ENCODE measurements at regions not wholly inside any gene's neighbourhood (a gene's known extent, or its start where the extent isn't known, plus 50 kb on each side); places are given as distances from the start of the nearest gene placed in this dataset.

DNA sequence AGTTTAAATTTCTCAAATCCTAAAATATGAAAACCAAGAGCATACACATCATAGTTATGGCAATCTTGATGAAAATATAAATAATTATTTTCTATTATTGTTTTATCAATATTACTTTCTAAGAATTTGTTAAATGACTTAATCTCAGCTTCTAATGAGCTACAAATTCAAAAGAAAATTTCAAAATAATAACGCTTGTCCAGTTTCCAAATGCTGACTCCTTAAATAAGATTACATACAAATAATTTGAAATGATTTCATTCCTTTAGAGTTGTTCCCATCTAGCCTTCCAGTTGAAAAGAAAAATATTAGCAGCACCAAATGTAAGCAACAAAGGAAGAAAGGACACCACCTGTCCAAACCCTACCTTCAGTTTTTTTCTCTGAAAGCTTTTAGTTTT is 82.4 kb upstream of the COL5A2 start:
- no peaks in the 10 kb centered on the region for H3K36me3 ChIP-seq (ENCODE audit: control insufficient read depth, insufficient read depth, low read length)
- H3K4ac ChIP-seq (ENCODE audit: low read depth, low read length), result no peak overlapping the region
- H3K4me2 ChIP-seq (ENCODE audit: low read length), result no peak overlapping the region
- H2BK120ac ChIP-seq (ENCODE audit: low read depth, low read length), result no peak overlapping the region
- H3K4me1 ChIP-seq (ENCODE audit: control insufficient read depth, low read depth, low read length), result no peaks in the 10 kb centered on the region
- H2BK15ac ChIP-seq (replicated peaks; ENCODE audit: low read depth), result no peak overlapping the region
- no peak overlapping the region for H2BK5ac ChIP-seq (ENCODE audit: low read length)
- no peak overlapping the region for H3K56ac ChIP-seq (ENCODE audit: low read length)
- DNase-seq, result no peak
- H3K4me3 ChIP-seq (ENCODE audit: low read length), result no peak overlapping the region
- H3K27me3 ChIP-seq (ENCODE audit: insufficient read depth, low read length, poor library complexity), result no peaks in the 10 kb centered on the region
- H3K27ac ChIP-seq (ENCODE audit: low read depth, low read length), result no peak overlapping the region
- no peak overlapping the region for H3K9ac ChIP-seq (ENCODE audit: low read length)
- no peaks in the 10 kb centered on the region for H3K79me1 ChIP-seq (ENCODE audit: low read length)
- no peak overlapping the region for H3K18ac ChIP-seq (ENCODE audit: low read length)
- H4K5ac ChIP-seq (ENCODE audit: low read length), result no peak overlapping the region
- H3K79me2 ChIP-seq (ENCODE audit: control insufficient read depth, insufficient read depth, low read length), result no peaks in the 10 kb centered on the region
- WGBS (ENCODE audit: extremely low coverage, insufficient coverage, low lambda C conversion rate), result no CpG with 5 or more reads among the region's 1 CpG
- no peak overlapping the region for H4K8ac ChIP-seq (ENCODE audit: low read depth, low read length)
- no peak overlapping the region for H2AK5ac ChIP-seq (ENCODE audit: low read length)
- H3K23ac ChIP-seq (ENCODE audit: low read length), result no peak overlapping the region

DNA sequence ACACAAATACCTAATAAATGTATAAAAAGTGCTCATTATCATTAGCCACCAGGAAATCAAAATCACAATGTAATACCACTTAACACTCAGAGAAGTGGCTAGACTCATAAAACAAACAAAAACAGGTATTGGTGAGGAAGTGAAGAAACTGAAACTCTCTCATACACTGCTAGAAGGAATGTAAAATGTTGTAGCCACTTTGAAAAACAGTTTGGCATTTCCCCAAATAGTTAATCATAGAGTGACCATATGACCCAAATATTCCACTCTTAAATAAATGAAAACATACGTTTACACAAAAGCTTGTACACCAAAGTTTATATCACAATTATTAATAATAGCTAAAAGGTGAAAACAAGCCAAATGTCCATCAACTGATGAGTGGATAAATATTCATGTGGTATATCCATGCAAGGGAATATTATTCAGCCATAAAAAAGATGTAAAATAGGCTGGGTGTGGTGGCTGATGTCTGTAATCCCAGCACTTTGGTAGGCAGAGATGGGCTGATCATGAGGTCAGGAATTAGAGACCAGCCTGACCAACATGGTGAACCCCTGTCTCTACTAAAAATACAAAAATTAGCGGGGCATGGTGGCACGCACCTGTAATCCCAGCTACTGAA is 86.2 kb upstream of the COL5A2 start:
- Histone ChIP-seq H3K23ac (ENCODE audit: low read length) (no peak overlapping the region), H4K5ac (ENCODE audit: low read length) (no peak overlapping the region), H3K18ac (ENCODE audit: low read length) (no peak overlapping the region), H3K4me2 (ENCODE audit: low read length) (no peak overlapping the region), H3K56ac (ENCODE audit: low read length) (no peak overlapping the region), H2BK120ac (ENCODE audit: low read depth, low read length) (no peak overlapping the region), H2BK15ac (replicated peaks; ENCODE audit: low read depth) (no peak overlapping the region), H2BK5ac (ENCODE audit: low read length) (no peak overlapping the region), H3K36me3 (ENCODE audit: control insufficient read depth, insufficient read depth, low read length) (no peaks in the 10 kb centered on the region), H2AK5ac (ENCODE audit: low read length) (no peak overlapping the region), H3K27me3 (ENCODE audit: insufficient read depth, low read length, poor library complexity) (no peaks in the 10 kb centered on the region), H3K9ac (ENCODE audit: low read length) (no peak overlapping the region), H3K4ac (ENCODE audit: low read depth, low read length) (no peak overlapping the region), H3K4me1 (ENCODE audit: control insufficient read depth, low read depth, low read length) (no peaks in the 10 kb centered on the region), H3K4me3 (ENCODE audit: low read length) (no peak overlapping the region), H3K79me1 (ENCODE audit: low read length) (no peaks in the 10 kb centered on the region), H3K79me2 (ENCODE audit: control insufficient read depth, insufficient read depth, low read length) (no peaks in the 10 kb centered on the region), H3K27ac (ENCODE audit: low read depth, low read length) (no peak overlapping the region), H4K8ac (ENCODE audit: low read depth, low read length) (no peak overlapping the region)
- no peak for DNase-seq
- no CpG with 5 or more reads among the region's 3 CpGs for WGBS (ENCODE audit: extremely low coverage, insufficient coverage, low lambda C conversion rate)

DNA sequence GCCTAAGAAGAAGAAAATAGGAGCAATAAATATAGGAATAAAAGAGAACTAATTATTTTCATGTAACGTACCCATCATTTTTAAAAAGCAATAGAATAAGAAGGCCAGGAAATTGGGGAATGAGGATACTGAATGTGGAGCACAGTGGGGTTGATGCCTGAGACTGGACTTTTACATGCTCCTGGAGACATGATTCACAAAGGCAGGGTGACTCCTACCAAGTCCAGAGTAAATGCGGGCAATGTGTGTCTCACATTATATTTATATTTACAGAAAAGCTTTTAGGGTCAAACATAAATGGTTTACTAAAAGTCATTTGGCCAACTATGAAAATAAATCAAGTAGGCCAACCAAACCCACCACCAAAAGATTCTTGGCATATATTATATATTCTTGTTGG is 87.9 kb upstream of the COL5A2 start:
- DNase-seq, result no peak
- no peak overlapping the region for H3K27ac ChIP-seq (ENCODE audit: low read depth, low read length)
- no peak overlapping the region for H3K4me2 ChIP-seq (ENCODE audit: low read length)
- no peak overlapping the region for H3K18ac ChIP-seq (ENCODE audit: low read length)
- no CpG with 5 or more reads among the region's 2 CpGs for WGBS (ENCODE audit: extremely low coverage, insufficient coverage, low lambda C conversion rate)
- H2AK5ac ChIP-seq (ENCODE audit: low read length), result no peak overlapping the region
- no peaks in the 10 kb centered on the region for H3K36me3 ChIP-seq (ENCODE audit: control insufficient read depth, insufficient read depth, low read length)
- no peak overlapping the region for H3K4me3 ChIP-seq (ENCODE audit: low read length)
- no peak overlapping the region for H3K23ac ChIP-seq (ENCODE audit: low read length)
- H2BK15ac ChIP-seq (replicated peaks; ENCODE audit: low read depth), result no peak overlapping the region
- no peaks in the 10 kb centered on the region for H3K79me1 ChIP-seq (ENCODE audit: low read length)
- no peak overlapping the region for H2BK120ac ChIP-seq (ENCODE audit: low read depth, low read length)
- H3K9ac ChIP-seq (ENCODE audit: low read length), result no peak overlapping the region
- no peak overlapping the region for H2BK5ac ChIP-seq (ENCODE audit: low read length)
- no peaks in the 10 kb centered on the region for H3K4me1 ChIP-seq (ENCODE audit: control insufficient read depth, low read depth, low read length)
- H3K56ac ChIP-seq (ENCODE audit: low read length), result no peak overlapping the region
- no peak overlapping the region for H4K8ac ChIP-seq (ENCODE audit: low read depth, low read length)
- H3K79me2 ChIP-seq (ENCODE audit: control insufficient read depth, insufficient read depth, low read length), result no peaks in the 10 kb centered on the region
- no peaks in the 10 kb centered on the region for H3K27me3 ChIP-seq (ENCODE audit: insufficient read depth, low read length, poor library complexity)
- no peak overlapping the region for H3K4ac ChIP-seq (ENCODE audit: low read depth, low read length)
- no peak overlapping the region for H4K5ac ChIP-seq (ENCODE audit: low read length)

DNA sequence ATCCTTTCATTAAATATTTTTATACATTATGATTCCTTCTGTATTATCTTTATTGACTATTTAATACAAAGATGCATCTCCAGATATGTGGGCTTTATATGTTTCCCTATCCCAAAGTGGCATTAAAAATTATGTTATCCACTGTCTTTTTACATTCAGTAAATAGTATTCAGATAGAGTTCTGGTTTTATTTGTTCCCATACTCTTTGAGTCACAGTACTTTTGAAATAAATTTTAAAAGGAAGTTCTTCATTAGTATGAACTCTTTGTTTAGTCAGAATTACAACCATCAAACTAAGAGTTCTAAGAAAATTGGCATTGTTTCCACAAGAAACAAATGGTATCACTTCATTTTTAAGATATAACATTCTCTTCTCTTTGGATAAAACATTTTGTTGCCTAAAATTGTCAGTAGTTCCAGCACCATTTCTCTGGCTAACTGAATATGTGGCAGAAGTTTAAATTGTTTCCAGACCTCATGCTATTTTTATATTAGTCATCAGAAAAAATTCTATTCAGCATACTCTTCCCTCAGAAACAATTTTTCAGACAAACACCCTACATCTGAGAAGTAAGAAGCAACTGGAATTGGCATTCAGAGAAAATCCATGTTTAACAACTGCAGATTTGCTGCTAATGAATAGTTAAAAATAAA is 88.5 kb upstream of the COL5A2 start:
- Histone ChIP-seq H3K18ac (ENCODE audit: low read length) (no peak overlapping the region), H4K5ac (ENCODE audit: low read length) (no peak overlapping the region), H2AK5ac (ENCODE audit: low read length) (no peak overlapping the region), H3K27ac (ENCODE audit: low read depth, low read length) (no peak overlapping the region), H3K4me1 (ENCODE audit: control insufficient read depth, low read depth, low read length) (no peaks in the 10 kb centered on the region), H2BK120ac (ENCODE audit: low read depth, low read length) (no peak overlapping the region), H2BK15ac (replicated peaks; ENCODE audit: low read depth) (no peak overlapping the region), H3K79me1 (ENCODE audit: low read length) (no peaks in the 10 kb centered on the region), H3K27me3 (ENCODE audit: insufficient read depth, low read length, poor library complexity) (no peaks in the 10 kb centered on the region), H4K8ac (ENCODE audit: low read depth, low read length) (no peak overlapping the region), H3K9ac (ENCODE audit: low read length) (no peak overlapping the region), H3K4ac (ENCODE audit: low read depth, low read length) (no peak overlapping the region), H3K79me2 (ENCODE audit: control insufficient read depth, insufficient read depth, low read length) (no peaks in the 10 kb centered on the region), H2BK5ac (ENCODE audit: low read length) (no peak overlapping the region), H3K4me2 (ENCODE audit: low read length) (no peak overlapping the region), H3K36me3 (ENCODE audit: control insufficient read depth, insufficient read depth, low read length) (no peaks in the 10 kb centered on the region), H3K23ac (ENCODE audit: low read length) (no peak overlapping the region), H3K4me3 (ENCODE audit: low read length) (no peak overlapping the region), H3K56ac (ENCODE audit: low read length) (no peak overlapping the region)
- no peak for DNase-seq

DNA sequence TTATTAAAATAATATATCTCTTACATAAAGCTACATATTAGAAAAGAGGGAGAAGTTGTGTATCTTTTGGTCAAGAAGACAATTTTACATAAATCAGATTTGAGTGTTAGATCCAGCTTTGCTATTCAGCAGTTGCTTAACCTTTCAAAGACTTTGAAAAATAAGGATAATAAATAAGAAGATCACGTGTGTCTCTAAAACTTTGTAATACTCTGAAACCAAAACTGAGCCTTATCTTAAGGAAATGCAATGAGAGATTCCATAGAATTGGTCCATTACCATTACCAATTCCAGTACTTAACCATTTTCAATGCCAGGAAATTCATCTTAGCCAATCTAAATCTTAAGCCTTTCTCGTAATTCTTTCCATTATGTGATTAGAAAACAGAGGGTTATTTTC is 89.2 kb upstream of the COL5A2 start:
- no peak overlapping the region for H3K56ac ChIP-seq (ENCODE audit: low read length)
- no peak overlapping the region for H3K18ac ChIP-seq (ENCODE audit: low read length)
- H3K4me3 ChIP-seq (ENCODE audit: low read length), result no peak overlapping the region
- no peak overlapping the region for H4K5ac ChIP-seq (ENCODE audit: low read length)
- no peak overlapping the region for H2AK5ac ChIP-seq (ENCODE audit: low read length)
- no peaks in the 10 kb centered on the region for H3K79me1 ChIP-seq (ENCODE audit: low read length)
- H3K27me3 ChIP-seq (ENCODE audit: insufficient read depth, low read length, poor library complexity), result no peaks in the 10 kb centered on the region
- H3K79me2 ChIP-seq (ENCODE audit: control insufficient read depth, insufficient read depth, low read length), result no peaks in the 10 kb centered on the region
- no peak overlapping the region for H2BK15ac ChIP-seq (replicated peaks; ENCODE audit: low read depth)
- no peaks in the 10 kb centered on the region for H3K36me3 ChIP-seq (ENCODE audit: control insufficient read depth, insufficient read depth, low read length)
- no CpG with 5 or more reads among the region's 2 CpGs for WGBS (ENCODE audit: extremely low coverage, insufficient coverage, low lambda C conversion rate)
- H3K27ac ChIP-seq (ENCODE audit: low read depth, low read length), result no peak overlapping the region
- DNase-seq, result no peak
- no peak overlapping the region for H3K23ac ChIP-seq (ENCODE audit: low read length)
- no peak overlapping the region for H3K9ac ChIP-seq (ENCODE audit: low read length)
- H3K4me2 ChIP-seq (ENCODE audit: low read length), result no peak overlapping the region
- H4K8ac ChIP-seq (ENCODE audit: low read depth, low read length), result no peak overlapping the region
- no peaks in the 10 kb centered on the region for H3K4me1 ChIP-seq (ENCODE audit: control insufficient read depth, low read depth, low read length)
- no peak overlapping the region for H2BK120ac ChIP-seq (ENCODE audit: low read depth, low read length)
- H3K4ac ChIP-seq (ENCODE audit: low read depth, low read length), result no peak overlapping the region
- H2BK5ac ChIP-seq (ENCODE audit: low read length), result no peak overlapping the region

DNA sequence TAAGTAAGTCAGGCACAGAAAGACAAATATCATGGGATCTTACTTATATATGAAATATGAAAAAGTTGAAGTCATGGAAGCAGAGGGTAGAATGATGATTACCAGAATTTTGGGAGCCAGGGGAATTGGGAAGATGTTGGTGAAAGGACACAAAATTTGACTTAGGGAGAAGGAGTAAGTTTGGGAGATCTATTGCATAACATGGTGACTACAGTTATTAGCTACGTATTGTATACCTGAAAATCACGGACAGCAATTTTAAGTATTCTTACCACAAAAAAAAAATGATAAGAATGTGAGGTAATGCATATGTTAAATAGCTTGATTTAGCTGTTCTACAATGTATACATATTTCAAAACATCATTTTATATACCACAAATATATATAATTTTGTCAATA is 94.2 kb upstream of the COL5A2 start:
- no peak overlapping the region for H3K27ac ChIP-seq (ENCODE audit: low read depth, low read length)
- no peak overlapping the region for H2BK120ac ChIP-seq (ENCODE audit: low read depth, low read length)
- H2BK15ac ChIP-seq (replicated peaks; ENCODE audit: low read depth), result no peak overlapping the region
- H3K4me3 ChIP-seq (ENCODE audit: low read length), result no peak overlapping the region
- H3K27me3 ChIP-seq (ENCODE audit: insufficient read depth, low read length, poor library complexity), result no peaks in the 10 kb centered on the region
- no peaks in the 10 kb centered on the region for H3K36me3 ChIP-seq (ENCODE audit: control insufficient read depth, insufficient read depth, low read length)
- no peak overlapping the region for H3K56ac ChIP-seq (ENCODE audit: low read length)
- DNase-seq, result no peak
- H2AK5ac ChIP-seq (ENCODE audit: low read length), result no peak overlapping the region
- no peak overlapping the region for H3K9ac ChIP-seq (ENCODE audit: low read length)
- no peak overlapping the region for H4K5ac ChIP-seq (ENCODE audit: low read length)
- no peak overlapping the region for H3K4me2 ChIP-seq (ENCODE audit: low read length)
- no peaks in the 10 kb centered on the region for H3K79me1 ChIP-seq (ENCODE audit: low read length)
- H3K79me2 ChIP-seq (ENCODE audit: control insufficient read depth, insufficient read depth, low read length), result no peaks in the 10 kb centered on the region
- WGBS (ENCODE audit: extremely low coverage, insufficient coverage, low lambda C conversion rate), result no CpG with 5 or more reads among the region's 2 CpGs
- no peak overlapping the region for H3K23ac ChIP-seq (ENCODE audit: low read length)
- H3K4me1 ChIP-seq (ENCODE audit: control insufficient read depth, low read depth, low read length), result no peaks in the 10 kb centered on the region
- no peak overlapping the region for H3K18ac ChIP-seq (ENCODE audit: low read length)
- H3K4ac ChIP-seq (ENCODE audit: low read depth, low read length), result no peak overlapping the region
- H4K8ac ChIP-seq (ENCODE audit: low read depth, low read length), result no peak overlapping the region
- H2BK5ac ChIP-seq (ENCODE audit: low read length), result no peak overlapping the region

Data from mesendoderm (in vitro differentiated cells).